Thyroid gland (tissue), 4 donors: ENCODE measurements at regions not wholly inside any gene's neighbourhood (a gene's known extent, or its start where the extent isn't known, plus 50 kb on each side); places are given as distances from the start of the nearest gene placed in this dataset.

ENCODE experiments used
- DNase-seq, 2 donors: peaks; one replicate each; pipeline ENCODE4 v3.0.0-alpha.2; 2019
- H3K27ac ChIP-seq, 3 donors: fragments of 200-600 bp; sonication (generic); 1 replicate in 2 of 3; 2 replicates in 1 of 3; pipeline ENCODE4 v1.5.1; 2016 to 2019; ENCODE audit warnings: mild to moderate bottlenecking in 1 of 3, moderate library complexity in 1 of 3
- H3K27me3 ChIP-seq: fragments of 200-600 bp; sonication (generic); one replicate; pipeline ENCODE4 v1.5.1; 2019
- H3K36me3 ChIP-seq, 2 donors: fragments of 200-600 bp; sonication (generic); one replicate each; pipeline ENCODE4 v1.5.1; 2016 to 2019
- H3K4me1 ChIP-seq, 2 donors: fragments of 200-600 bp; sonication (generic); one replicate each; pipeline ENCODE4 v1.5.1; 2017 to 2019
- H3K4me3 ChIP-seq, 3 donors: fragments of 200-600 bp; sonication (generic); replicated peaks in 1 of 3; 1 replicate in 2 of 3; 2 replicates in 1 of 3; pipeline ENCODE4 v1.5.1; 2016; ENCODE audit warnings: mild to moderate bottlenecking in 1 of 3
- H3K9me3 ChIP-seq: fragments of 200-600 bp; sonication (generic); one replicate; pipeline ENCODE4 v1.5.1; 2017
- POLR2A ChIP-seq, 2 donors: fragments of 450-650 bp; IDR thresholded peaks; one replicate each; pipeline ENCODE4 v1.6.1; 2017; ENCODE audit warnings: antibody characterized with exemption in 2 of 2, mild to moderate bottlenecking in 2 of 2, moderate library complexity in 1 of 2
- WGBS, 2 donors: methylation state at CpG; one replicate each; pipeline ENCODE4 v1.1.5; 2017; 5-methylcytosine and 5-hydroxymethylcytosine counted together
- intact Hi-C: fragments of 100-400 bp; cut with DNase I; formaldehyde crosslinking; loops from one replicate; pipeline ENCODE4 v1.15.1; 2023
- TF ChIP-seq, protein P1 (sequence below), 6 experiments: fragments of 200-600 bp in 3 of 6; fragments of 450-650 bp in 3 of 6; sonication (generic) in 3 of 6; IDR thresholded peaks; one replicate each; pipeline ENCODE4 v1.5.1; 2016 to 2019; ENCODE audit warnings: antibody characterized with exemption in 6 of 6, mild to moderate bottlenecking in 2 of 6, inconsistent platforms in 1 of 6, moderate library complexity in 1 of 6

DNA sequence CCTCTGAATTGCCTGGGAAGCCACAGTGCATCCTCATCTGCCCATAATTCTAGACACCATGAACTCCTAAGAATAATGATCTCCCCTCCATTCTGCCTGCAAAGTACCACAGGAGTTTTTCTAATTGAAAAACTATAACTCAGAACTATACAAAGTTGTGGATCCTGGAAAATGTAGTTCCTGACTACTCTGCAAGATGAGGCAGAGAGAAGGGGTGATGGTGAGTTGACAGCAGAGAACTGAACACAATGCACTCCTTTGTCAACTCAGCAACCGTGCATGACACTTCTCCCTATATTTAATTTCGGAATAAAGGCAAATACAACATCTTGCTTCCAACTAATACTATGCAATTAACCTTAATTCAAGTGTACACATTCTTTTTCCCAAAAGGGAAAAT is 471.1 kb upstream of the FAM98A start:
- no peak overlapping the region for H3K27ac ChIP-seq
- no peaks in the 10 kb centered on the region for H3K9me3 ChIP-seq
- no peak for DNase-seq
- no peaks in the 10 kb centered on the region for H3K36me3 ChIP-seq
- WGBS, 2 donors, result 78 to 88% methylated on average over 2 of the region's 2 CpGs
- H3K27me3 ChIP-seq, result no peaks in the 10 kb centered on the region
- TF ChIP-seq POLR2A (IDR thresholded peaks at IDR 0.05), result no peak
- TF ChIP-seq, protein P1, sequence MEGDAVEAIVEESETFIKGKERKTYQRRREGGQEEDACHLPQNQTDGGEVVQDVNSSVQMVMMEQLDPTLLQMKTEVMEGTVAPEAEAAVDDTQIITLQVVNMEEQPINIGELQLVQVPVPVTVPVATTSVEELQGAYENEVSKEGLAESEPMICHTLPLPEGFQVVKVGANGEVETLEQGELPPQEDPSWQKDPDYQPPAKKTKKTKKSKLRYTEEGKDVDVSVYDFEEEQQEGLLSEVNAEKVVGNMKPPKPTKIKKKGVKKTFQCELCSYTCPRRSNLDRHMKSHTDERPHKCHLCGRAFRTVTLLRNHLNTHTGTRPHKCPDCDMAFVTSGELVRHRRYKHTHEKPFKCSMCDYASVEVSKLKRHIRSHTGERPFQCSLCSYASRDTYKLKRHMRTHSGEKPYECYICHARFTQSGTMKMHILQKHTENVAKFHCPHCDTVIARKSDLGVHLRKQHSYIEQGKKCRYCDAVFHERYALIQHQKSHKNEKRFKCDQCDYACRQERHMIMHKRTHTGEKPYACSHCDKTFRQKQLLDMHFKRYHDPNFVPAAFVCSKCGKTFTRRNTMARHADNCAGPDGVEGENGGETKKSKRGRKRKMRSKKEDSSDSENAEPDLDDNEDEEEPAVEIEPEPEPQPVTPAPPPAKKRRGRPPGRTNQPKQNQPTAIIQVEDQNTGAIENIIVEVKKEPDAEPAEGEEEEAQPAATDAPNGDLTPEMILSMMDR (IDR thresholded peaks at IDR 0.05), result no peak
- intact Hi-C loops, result no loop called here
- H3K4me3 ChIP-seq, result no peak overlapping the region
- H3K4me1 ChIP-seq, result no peaks in the 10 kb centered on the region

DNA sequence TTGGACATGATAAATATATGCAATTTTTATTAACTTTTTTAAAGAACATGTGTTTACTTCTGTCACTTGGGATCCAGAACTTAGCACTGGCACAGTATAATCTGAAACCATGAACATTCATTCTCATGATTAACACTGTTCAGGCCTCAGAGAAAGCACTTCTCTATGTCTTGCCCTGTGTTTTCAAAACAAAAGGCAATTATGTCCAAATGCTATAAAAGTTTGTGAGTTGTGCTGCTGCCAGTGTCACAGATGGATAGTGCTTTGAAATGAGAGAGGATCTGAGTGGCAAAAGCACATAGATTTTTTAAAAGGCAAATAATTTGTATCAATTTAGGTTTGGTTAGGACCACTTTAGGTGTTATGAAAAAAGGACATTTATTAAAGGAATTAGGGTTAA is 470.5 kb upstream of the FAM98A start:
- no peak overlapping the region for H3K4me3 ChIP-seq
- no peak for DNase-seq
- intact Hi-C loops, result no loop called here
- no peaks in the 10 kb centered on the region for H3K9me3 ChIP-seq
- H3K36me3 ChIP-seq, result no peaks in the 10 kb centered on the region
- H3K27ac ChIP-seq, result no peak overlapping the region
- H3K27me3 ChIP-seq, result no peaks in the 10 kb centered on the region
- TF ChIP-seq, protein P1 (IDR thresholded peaks at IDR 0.05), result no peak
- TF ChIP-seq POLR2A (IDR thresholded peaks at IDR 0.05), result no peak
- no peaks in the 10 kb centered on the region for H3K4me1 ChIP-seq

DNA sequence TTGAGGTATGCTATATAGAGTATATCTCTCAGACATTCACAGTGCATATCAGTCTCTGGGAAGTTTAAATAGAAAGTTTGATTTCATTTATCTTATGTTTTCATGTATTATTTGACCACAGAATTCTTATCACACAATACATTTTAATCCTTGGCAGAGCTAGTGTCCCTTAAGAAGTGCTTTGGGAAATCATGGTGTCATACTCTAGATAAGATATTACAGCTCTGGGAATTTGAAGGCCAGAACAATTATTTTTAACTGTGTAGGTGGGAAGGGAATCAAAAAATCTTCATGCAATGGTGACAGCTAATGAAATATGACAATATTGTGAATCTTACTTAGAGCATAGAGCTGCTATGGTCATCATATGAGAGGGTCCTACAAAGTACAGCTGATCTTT is 451.3 kb upstream of the FAM98A start:
- TF ChIP-seq, protein P1 (IDR thresholded peaks at IDR 0.05), result no peak
- TF ChIP-seq POLR2A (IDR thresholded peaks at IDR 0.05), result no peak
- intact Hi-C loops, result no loop called here

DNA sequence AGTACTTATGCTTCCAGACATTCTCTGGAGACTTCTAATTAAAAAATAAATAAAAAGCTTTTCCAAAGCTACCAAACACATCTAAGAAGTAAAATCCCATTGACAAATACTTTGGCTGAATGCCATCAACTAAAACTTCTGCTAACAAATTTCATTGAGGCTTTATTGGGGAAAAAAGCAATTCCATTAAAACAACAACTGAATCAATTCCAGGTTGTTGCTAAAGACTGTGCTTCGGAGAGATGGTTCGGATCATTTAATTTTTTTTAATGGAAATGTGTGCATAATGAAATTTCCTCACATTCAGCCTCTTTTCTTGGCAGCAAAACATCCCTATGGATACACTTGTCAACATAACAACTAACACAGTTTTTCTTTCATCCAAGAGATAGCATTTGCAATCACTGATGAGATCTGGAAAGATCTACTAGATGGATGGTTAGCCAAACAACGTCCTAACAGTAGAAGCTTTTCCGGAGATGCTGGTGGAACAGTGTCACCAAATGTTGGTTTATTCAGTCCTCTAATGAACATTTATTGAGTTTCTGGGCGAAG is 446.1 kb upstream of the FAM98A start:
- no peak overlapping the region for H3K4me3 ChIP-seq
- WGBS, 2 donors, result 72 to 73% methylated on average over 5 of the region's 5 CpGs
- DNase-seq, result no peak

More for the DNA sequence above, 451.3 kb upstream of the FAM98A start:
- Histone ChIP-seq H3K27ac (no peak overlapping the region), H3K4me1 (no peaks in the 10 kb centered on the region), H3K36me3 (no peaks in the 10 kb centered on the region), H3K4me3 (no peak overlapping the region), H3K27me3 (no peaks in the 10 kb centered on the region), H3K9me3 (no peaks in the 10 kb centered on the region)
- no peak for DNase-seq

DNA sequence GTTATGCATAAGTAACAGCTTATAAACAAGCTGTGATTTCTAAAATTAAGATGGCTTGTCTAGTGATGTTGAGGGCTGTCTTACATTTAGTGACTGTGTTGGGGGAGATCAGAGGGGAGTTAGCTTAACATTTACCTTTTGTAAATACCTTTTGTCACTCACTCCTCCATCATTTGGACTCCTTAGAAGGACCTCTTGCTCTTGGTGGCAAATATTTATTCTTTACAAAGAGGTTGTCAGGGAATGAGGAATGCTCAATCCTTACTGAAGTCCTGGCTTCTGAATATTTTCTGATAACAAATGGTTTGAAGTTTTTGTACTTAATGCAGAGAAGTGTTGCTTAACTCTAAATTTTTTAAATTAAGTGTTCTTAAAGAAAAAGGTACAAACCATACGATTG is 438.8 kb upstream of the FAM98A start:
- Histone ChIP-seq H3K4me1 (no peaks in the 10 kb centered on the region), H3K9me3 (no peaks in the 10 kb centered on the region), H3K36me3 (no peaks in the 10 kb centered on the region), H3K27me3 (no peaks in the 10 kb centered on the region), H3K4me3 (no peak overlapping the region), H3K27ac (no peak overlapping the region)
- intact Hi-C loops, result no loop called here
- DNase-seq, result no peak
- no peak for TF ChIP-seq POLR2A (IDR thresholded peaks at IDR 0.05)
- TF ChIP-seq, protein P1 (IDR thresholded peaks at IDR 0.05), result no peak
- WGBS, 2 donors, result 88 to 91% methylated on average over 1 of the region's 1 CpG

More for the DNA sequence above, 446.1 kb upstream of the FAM98A start:
- Histone ChIP-seq H3K4me1 (no peaks in the 10 kb centered on the region), H3K27me3 (no peaks in the 10 kb centered on the region), H3K27ac (no peak overlapping the region), H3K9me3 (no peaks in the 10 kb centered on the region), H3K36me3 (no peaks in the 10 kb centered on the region)
- no peak for TF ChIP-seq POLR2A (IDR thresholded peaks at IDR 0.05)
- TF ChIP-seq, protein P1 (IDR thresholded peaks at IDR 0.05), result no peak
- intact Hi-C loops, result no loop called here
